ENCODE measurements at regions not wholly inside any gene's neighbourhood (a gene's known extent, or its start where the extent isn't known, plus 50 kb on each side); places are given as distances from the start of the nearest gene placed in this dataset.

- no peak for DNase-seq (ENCODE audit: low spot score in 2 of 2)
- intact Hi-C loops (cut with DNase I; ENCODE audit: low total_unique reads), result no loop called here
- TF ChIP-seq CTCF (IDR thresholded peaks at IDR 0.05), result no peak
- no peak for TF ChIP-seq POLR2A (IDR thresholded peaks at IDR 0.05)
- H3K4me3 ChIP-seq (ENCODE audit: low read depth, poor library complexity, severe bottlenecking), result no peak overlapping the region
- WGBS, 2 donors, result 83 to 96% methylated on average over 3 of the region's 3 CpGs
These were observed 115.5 kb upstream of the ABCA1 start for GRCh38 chr9:105043370-105043936.

- no peak for DNase-seq (ENCODE audit: low spot score in 2 of 2)
- WGBS, 2 donors, result 56 to 62% methylated on average over 2 of the region's 2 CpGs
- intact Hi-C loops (cut with DNase I; ENCODE audit: low total_unique reads), result no loop called here
These were observed 116.6 kb upstream of the ABCA1 start for GRCh38 chr9:105044518-105044917.

GRCh38 chr9:105046907-105047741, 119.2 kb upstream of the ABCA1 start:
- H3K4me3 ChIP-seq (ENCODE audit: low read depth, poor library complexity, severe bottlenecking), result no peak overlapping the region
- intact Hi-C loops (cut with DNase I; ENCODE audit: low total_unique reads), result no loop called here
- no peak for DNase-seq (ENCODE audit: low spot score in 2 of 2)
- TF ChIP-seq POLR2A (IDR thresholded peaks at IDR 0.05), result no peak
- WGBS, 2 donors, result 82 to 89% methylated on average over 2 of the region's 2 CpGs

More at GRCh38 chr9:105044518-105044917, 116.6 kb upstream of the ABCA1 start:
- no peak overlapping the region for H3K4me3 ChIP-seq (ENCODE audit: low read depth, poor library complexity, severe bottlenecking)
- TF ChIP-seq CTCF (IDR thresholded peaks at IDR 0.05), result no peak
- no peak for TF ChIP-seq POLR2A (IDR thresholded peaks at IDR 0.05)

GRCh38 chr9:105047742-105048041, 119.7 kb upstream of the ABCA1 start:
- no peak overlapping the region for H3K4me3 ChIP-seq (ENCODE audit: low read depth, poor library complexity, severe bottlenecking)
- TF ChIP-seq CTCF (IDR thresholded peaks at IDR 0.05) (no peak), POLR2A (IDR thresholded peaks at IDR 0.05) (no peak)
- 85 to 88% methylated on average over 2 of the region's 2 CpGs for WGBS, 2 donors
- intact Hi-C loops (cut with DNase I; ENCODE audit: low total_unique reads), result no loop called here
- no peak for DNase-seq (ENCODE audit: low spot score in 2 of 2)

- WGBS, 2 donors, result 46 to 48% methylated on average over 2 of the region's 2 CpGs
- no peak for TF ChIP-seq CTCF (IDR thresholded peaks at IDR 0.05)
- no peak for TF ChIP-seq POLR2A (IDR thresholded peaks at IDR 0.05)
- intact Hi-C loops (cut with DNase I; ENCODE audit: low total_unique reads), result no loop called here
These were observed 120.4 kb upstream of the ABCA1 start for GRCh38 chr9:105048331-105048730.

GRCh38 chr9:105050296-105050695, 122.3 kb upstream of the ABCA1 start:
- TF ChIP-seq CTCF (IDR thresholded peaks at IDR 0.05), result no peak
- intact Hi-C loops (cut with DNase I; ENCODE audit: low total_unique reads), result no loop called here
- no peak overlapping the region for H3K4me3 ChIP-seq (ENCODE audit: low read depth, poor library complexity, severe bottlenecking)
- no peak for DNase-seq (ENCODE audit: low spot score in 2 of 2)
- 60 to 64% methylated on average over 3 of the region's 3 CpGs for WGBS, 2 donors

More at GRCh38 chr9:105048331-105048730, 120.4 kb upstream of the ABCA1 start:
- no peak overlapping the region for H3K4me3 ChIP-seq (ENCODE audit: low read depth, poor library complexity, severe bottlenecking)
- DNase-seq (ENCODE audit: low spot score in 2 of 2), result no peak

Data from lower leg skin (tissue), 4 donors.